ENCODE measurements at regions not wholly inside any gene's neighbourhood (a gene's known extent, or its start where the extent isn't known, plus 50 kb on each side); places are given as distances from the start of the nearest gene placed in this dataset.
"Not testable (repeated sequence)": the region's sequence is repeated elsewhere in the genome, so short reads cannot be mapped to it uniquely, and the experiment has no call there.

DNA sequence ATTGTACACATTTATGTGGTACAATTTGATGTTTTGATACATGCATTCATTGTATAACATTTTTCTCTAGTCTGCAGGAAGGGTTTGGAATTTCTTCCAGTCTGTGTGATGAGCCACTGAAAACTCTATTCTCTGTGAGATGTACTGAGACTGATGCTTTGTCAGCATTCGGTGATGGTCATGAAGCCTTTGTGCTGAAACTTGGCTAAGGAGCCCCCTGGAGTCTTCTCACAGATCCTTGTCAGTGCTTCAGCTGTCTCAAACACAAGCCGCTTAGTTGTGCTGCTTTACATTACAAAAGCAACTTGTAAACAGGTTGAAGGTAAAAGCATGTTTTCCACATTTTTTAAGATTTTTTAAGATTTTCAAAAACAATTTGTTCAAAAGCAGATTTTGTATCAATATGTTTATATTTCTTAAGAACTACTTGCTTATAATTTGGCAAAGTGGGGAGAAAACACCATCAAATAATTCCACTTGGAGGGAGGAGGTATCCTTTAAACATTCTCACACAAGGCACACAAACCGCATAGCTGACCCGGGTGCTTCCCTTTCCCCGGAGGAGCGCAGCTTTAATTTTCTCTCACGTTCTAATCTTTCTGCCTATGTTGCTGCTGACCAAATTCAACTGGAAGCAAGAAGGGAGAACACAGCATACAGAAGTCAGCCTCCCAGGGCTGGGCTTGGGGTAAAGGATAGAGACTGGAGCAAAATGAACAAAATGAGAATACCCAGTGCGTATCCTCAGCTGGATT, 249.8 kb upstream of the VSTM2A start:
- no peak for DNase-seq

DNA sequence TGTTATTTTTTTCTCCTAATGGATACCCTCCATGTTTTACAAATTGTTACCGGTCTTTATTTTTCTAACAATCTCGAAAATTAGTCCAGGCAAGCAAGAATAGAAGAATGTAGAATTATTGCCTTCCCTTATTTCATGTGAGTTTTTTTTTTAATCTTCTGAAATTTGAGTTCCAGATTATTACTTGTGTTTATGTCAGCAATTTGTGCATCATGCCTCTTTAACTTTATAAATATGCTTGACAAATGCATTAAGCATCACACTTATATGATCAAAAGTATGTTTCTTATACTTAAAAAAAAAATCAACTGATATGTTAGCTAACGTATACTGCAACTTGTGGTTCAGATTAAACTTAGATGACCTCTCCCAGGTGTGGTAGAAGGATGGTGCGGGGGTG, 242.7 kb upstream of the VSTM2A start:
- no peak for DNase-seq

DNA sequence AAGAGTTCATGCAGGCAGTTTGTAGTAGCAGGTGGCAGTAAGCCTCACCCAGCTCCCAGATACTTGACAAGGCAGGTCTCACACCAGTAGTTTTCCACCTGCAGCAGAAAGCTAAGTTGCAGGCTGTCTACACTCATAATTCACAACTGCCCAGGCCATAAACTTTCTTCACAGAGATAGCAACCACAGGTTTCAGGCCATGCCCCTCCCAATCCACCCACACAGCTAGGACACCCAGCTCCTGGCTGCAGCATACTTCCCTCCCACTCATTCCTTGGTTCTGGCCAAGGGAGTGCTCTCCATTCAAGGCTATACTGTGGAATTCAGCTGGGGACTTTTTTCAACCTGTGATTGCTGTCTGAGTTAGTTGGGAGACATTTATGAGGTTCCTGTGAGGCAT, 226.2 kb upstream of the VSTM2A start:
- not testable (repeated sequence) for DNase-seq

DNA sequence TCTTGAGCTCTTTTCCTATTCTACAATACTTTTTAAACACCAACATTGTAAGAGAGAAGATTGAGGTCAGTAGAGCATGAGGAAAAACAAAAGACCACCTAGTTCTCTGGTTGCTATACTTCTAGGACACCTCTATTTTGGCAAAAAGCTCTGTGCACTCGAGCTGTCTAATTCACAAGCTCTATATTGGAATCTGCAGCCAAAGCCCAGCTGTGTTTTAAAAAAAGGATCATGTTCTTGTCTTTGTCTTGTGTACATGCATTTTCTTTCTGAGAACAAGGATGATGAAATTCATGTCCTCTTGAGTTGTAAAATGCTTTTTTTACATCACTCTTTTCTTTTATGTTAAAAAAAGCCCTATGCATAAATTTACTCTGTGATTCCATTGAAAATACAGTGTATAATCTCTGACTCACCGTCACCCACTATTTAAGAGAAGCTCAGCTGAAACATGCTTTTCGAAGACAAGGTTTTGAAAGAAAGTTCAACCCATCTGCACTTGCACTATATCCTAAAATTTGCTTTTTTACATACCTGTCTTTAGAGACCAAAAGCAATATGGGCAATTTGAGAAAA, 215.5 kb upstream of the VSTM2A start:
- DNase-seq: no peak

DNA sequence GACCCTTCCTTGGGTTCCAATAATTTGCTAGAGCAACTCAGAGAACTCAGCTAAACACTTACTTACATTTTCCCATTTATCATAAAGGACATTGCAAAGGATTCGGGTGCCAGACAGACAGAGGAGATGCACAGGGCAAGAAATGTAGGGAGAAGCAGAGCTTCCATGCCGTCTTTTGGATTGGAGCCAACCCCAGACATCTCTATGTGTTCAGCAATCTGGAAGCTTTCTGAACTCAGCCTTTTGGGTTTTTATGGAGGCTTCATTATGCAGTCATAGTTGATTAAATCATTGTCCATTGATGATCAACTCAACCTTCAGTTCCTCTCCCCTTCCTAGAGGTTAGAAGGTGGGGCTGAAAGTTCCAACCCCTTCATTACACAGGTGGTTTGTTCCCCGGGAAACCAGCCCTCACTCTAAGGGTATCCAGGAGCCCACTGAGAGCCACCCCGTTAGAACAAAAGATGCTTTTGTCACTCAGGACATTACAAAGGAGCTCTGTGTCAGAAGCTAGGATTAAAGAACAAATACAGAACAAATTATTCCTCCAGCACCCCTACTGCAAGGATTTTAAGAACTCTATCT, 211.9 kb upstream of the VSTM2A start:
- no peak for DNase-seq

DNA sequence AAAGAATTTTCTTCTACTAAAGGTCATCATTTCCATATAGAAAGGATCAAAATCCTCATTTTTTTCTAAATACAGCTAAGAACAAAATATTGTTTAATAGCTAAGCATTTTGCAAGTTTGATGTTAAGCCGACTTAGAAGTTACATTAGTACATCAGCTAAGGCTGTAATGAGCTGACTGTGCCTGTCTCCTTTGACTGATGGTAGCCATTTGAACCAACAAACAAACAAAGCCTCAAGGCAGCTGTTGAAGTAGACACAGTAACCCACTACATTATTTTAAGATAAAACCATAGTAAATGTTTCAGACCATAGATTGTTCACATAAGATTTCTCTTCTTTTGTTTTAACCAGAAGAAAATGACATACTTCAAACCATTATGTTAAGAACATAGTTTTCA, 210.9 kb upstream of the VSTM2A start:
- no peak for DNase-seq

DNA sequence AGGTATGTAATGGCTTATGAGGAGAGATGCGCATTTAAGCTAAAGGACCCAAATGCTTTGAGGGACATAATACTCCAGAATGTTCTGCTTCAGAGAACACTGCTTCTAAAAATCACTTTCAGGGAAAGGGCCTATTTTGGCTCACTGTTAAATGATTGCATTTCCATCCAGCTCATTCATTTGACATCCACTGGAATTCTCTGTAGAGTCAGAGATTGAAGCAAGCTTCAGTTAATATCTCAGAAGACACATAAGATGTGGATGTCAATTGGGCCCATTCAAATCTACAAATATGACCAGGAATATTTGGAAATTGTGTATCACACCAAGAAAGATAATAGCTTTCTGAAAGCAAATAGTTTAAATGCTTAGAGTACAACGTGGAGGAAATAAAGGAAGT, 209.9 kb upstream of the VSTM2A start:
- no peak for DNase-seq

DNA sequence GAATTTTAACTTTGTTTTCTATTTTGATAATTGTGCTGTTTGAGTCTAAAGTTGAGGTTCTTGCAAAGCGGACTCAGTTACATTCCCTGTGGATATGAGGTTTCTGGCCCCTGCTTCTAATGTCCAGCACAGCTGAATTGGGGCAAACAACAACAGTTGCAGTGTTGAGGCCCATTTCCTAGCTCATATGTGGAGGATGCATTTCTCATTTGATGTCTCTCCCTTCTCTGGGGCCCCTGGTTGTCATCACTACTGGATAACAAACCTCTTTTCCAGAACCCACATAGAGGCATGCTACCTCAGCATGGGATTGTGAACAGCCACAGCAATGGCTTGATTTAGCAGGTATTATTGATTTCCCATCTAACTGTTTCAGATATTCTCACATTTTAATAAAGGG, 208.2 kb upstream of the VSTM2A start:
- DNase-seq: no peak

DNA sequence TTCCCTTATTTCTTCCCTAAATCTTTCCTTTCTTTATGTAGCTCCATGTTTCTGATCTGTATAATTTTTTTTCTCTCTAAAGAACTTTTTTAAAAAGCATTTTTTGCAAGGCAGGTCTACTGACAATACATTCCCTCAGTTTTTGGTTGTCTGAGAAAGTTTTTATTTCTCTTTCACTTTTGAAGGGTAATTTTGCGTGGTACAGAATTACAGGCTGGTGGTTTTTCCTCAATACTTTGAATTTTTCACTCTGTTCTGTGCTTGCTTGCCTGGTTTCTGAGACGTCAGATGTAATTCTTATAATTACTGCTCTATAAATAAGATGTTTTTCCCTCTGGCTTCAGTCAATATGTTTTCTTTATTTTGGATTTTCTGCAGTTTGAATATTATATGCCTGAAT, 205.4 kb upstream of the VSTM2A start:
- no peak for DNase-seq

DNA sequence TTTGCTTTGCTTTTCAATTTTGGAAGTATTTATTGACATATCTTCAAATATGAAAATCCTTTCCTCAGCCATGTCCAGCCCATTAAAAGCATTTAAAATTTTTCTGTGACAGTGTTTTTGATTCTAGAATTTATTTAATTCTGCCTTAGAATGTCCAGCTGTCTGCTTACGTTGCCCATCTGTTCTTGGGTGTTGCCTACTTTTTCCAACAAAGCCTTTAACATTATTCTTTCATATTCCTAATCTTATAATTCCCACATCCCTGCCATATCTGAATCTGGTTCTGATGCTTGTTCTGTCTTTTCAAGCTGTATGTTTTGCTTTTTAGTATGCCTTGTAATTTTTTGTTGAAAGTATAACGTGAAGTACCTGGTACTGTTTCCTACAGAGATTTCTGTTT, 204.7 kb upstream of the VSTM2A start:
- DNase-seq: no peak

DNA sequence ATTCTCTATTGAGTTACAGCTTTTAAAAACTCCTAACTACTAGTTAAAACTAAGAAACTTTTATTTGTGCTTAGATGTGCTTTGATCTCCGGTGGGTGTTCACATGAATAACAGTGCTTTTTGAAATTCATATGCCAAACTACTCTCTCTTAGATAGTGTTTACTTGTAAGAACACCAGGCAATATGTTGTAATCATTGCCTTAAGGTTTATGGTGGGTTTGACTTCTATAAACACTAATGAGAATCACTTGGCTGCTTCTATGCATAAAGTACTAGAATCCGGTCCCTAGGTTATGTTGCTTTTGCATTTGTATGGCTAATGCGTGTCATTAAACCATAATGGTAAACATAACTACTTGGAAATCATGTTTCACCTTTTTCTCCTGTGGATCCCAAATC, 203.9 kb upstream of the VSTM2A start:
- DNase-seq: no peak

DNA sequence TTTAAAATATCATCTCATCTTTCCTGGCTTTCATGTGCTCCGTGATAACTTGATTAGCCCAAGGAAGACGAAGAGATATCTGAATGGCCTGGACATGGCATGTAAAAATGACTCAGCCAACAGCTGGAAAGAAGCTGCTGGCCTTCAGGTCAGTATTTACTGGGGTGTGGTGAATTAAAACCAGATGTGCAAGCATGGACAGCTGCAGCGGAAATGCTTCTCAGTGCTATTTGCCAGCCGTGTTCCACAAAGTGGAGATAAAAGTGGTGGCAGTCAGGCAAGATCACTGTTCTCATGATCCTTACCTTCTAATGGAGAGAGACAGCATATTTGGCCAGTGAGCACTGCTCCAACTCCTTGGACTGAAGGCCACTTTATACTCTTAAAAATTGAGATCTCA, 203.1 kb upstream of the VSTM2A start:
- no peak for DNase-seq

DNA sequence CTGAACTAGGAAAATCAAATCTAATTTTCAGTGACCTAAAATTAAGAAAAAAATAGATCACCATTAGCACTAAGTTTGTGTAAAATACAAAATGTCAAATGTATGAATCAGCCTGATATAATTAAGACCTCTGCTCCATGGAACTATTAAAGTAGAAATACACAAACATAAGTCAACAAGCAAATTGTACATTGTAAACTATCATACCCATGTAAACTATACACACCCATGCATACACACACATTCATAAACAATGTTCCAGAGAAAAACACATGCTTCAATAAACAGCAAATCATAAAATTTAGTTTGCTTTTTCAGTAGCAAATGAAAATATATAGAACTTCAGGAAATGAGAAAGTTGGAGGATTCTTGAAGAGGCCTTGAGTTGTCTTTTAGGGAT, 199.7 kb upstream of the VSTM2A start:
- no peak for DNase-seq

DNA sequence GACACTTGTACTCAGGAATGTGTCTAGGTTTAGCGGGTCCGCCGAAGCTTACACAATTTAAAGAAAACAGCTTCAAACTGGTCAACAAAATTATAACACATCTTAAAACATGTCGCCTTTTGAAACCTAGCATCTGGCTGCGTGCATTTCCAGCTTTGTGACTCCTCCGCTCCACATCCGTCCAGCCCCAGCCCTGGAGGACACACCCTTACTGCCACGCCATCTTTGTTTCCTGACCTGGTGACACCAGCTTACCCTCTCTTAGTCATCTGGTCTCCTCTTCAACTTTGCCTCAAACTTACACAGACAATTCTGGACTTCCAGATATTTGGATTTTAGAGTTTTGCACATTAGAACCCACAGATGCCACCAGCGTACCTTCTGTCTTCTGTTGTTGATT, 198.7 kb upstream of the VSTM2A start:
- DNase-seq: no peak

DNA sequence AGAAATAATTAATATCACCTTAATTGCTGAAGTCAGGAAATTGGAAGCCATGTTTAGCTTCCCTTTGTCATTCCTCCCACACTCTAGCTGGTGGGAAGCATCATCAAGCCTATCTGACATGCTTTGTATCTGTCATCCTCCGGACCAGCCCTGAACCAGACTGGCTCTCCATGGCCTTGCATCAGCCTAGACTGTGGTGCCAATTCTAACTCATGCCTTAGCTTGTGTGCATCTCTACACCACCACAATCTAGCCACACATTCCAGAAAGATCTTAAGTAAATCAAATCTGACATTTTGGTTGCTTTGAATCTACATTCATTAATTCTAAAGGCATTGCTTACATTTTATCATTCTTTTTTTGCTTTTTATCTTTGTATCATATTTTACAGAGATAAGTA, 196.4 kb upstream of the VSTM2A start:
- DNase-seq: no peak

DNA sequence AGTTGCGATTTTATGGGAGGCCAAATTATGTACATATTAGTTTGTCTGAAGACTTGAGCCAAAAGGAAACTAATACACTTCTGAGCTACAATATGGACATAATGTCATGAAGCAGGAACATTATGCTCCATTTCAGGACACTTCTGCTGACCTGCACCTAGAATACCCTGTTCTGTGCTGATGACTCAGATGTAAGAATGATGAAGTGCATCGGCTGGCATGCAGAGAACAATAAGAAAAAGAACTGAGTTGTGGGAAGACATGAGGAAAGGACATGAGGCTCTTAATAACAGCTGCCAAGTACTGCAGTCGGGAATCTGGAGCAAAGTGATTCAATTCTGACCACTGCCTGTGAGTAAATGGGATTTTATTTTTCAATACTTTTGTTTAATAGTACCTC, 192.9 kb upstream of the VSTM2A start:
- no peak for DNase-seq

DNA sequence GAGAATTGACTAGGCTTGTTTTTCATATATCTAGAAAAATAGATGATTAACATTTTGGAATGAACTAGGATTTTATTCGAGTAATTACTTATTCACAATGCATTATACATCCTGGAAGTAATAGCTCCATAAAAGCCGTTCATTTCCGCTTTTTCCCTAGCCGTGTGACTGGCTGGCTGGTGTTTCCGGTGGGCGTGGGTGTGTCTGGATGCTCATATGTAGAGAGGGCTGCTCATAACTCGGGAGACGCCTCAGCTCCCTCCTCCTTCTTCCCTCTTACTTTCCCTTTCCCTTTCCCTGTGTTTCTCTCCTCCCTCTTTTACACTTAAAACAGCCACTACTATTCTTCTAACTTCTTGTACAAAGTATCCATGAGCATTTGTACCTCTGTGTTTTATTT, 187.7 kb upstream of the VSTM2A start:
- DNase-seq: no peak

DNA sequence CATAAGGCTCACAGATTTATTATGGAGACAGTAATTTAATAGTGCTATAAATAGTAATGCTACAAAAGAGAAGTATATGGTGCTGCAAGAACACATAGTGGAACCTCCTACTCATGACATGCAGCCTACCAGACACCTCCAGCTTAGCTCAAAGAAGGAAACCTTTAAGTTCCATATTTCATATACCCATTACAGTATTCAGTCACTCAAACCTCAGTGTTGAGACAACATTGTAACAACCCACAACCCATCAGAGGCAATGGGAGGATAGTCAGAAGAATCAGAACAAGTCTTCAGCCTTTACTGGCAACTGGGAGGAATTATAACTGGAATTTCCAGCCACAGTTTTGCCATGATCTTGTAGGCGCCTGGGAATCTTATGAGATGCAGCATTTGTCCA, 186.3 kb upstream of the VSTM2A start:
- DNase-seq: no peak

DNA sequence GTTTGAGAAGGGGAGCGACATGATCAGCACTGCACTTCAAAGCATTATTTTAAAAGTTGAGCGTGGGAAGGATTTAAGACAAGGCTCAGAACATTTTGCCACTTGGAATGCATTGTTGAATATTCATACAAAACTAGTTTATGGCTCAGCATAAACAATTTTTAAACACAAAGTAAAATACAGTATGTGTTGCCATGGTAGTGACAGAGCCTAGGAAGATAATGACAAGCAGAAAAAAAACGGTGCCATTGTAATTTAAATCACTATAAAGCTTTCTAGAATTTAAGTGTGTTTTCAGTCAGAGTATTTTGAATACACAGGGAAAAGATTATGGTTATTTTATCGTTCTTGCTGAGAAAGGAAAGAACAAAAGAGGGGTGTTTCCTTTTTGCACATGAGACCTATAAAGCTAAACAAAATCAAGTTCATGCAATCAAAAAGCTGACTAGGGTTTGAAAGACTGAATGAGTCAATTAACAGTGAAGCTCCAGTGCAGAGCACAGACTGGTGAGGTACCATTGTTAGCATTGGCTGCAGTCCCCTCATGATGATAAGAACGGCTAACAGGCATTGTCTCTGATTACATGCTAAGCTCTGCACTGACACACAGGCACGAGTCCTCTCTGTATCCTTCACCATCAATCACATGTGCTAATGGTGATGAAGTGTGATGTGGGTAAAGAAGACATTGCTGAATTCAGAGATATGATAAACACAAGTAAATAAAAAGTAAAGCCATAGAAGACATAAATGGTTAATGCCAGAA, 181.9 kb upstream of the VSTM2A start:
- DNase-seq: no peak

DNA sequence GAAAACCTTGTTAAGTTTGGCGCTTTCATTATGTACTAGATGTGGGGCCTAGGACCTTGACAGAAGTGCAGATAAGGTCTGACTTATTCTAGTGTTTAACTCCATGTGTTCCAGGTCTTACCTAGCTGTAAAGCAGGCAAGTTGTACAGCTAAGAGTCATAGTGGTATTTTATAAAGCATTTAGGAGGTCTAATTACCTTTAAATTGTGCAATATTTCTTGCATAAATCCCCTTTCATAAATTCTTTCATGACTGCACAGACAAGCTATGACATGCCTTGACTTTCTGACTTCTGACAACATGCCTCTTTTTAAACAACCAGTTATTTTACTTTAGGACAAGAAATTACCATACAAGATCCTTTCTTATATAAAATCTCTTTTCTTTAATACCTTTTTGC, 151.6 kb upstream of the VSTM2A start:
- no peak for DNase-seq

DNA sequence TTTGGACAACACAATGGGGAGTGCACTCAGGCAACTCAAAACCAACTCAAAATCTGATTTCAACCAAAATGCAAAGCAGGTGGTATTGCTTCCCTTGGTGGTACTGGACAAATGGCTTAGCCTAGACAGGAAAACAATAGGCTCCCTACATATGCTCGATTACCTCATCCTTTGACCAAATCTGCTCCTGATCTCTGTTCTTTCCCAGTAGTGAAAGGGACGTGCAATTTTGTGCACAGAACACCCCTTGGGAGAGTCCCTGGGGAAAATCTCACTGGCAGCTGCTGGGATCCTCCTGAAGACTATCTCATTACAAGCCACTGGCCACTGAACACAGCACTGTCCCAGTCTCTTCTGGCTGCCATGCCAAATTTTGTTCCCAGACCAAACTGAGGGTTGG, 149.2 kb upstream of the VSTM2A start:
- DNase-seq: no peak

DNA sequence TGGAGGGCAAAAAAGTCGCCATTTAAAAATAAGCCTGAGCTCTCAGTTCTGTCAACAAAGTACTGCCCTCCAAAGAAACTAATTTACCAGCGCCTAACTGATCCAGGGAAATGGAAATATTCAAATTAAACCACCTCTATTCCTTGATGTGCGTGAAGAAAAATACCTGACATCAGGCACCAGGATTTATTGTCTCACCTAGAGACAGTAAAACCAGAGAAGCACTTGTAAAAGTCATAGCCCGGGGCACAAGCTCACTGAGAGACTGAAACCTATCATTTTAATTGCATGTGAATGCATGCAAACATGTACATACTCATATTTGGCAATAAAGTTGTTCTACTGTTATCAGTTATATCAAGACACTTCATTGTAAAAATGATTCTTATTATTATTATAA, 147.3 kb upstream of the VSTM2A start:
- no peak for DNase-seq

DNA sequence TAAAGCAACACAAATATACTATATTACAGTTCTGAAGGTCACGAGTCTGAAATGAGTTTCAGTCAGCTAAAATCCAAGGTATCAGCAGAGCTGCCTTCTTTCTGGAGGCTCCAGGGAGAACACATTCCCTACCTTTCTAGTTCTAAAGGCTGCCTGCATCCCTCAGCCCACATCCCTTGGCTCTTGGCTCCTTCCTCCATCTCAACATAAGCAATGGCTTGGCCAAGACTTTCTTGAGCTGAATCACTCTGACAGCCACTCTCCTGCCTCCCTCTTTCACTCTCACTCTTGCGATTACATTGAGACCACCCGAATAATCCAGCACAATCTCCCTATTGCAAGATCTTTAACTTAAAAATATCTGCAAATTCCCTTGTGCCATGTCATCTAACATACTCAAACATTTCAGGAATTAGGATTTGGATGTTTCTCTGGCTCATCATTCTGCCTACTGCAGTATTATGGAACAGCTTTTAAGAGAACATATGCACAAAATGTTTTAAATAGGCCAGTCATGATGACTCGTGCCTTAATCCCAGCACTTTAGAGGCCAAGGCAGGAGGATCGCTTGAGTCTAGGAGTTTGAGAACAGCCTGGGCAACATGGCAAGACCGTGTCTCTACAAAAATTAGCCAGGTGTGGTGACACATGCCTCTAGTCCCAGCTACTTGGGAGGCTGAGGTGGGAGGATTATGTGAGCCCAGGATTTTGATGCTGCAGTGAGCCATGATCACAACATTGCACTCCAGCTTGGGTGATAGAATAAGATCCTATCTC, 144.2 kb upstream of the VSTM2A start:
- DNase-seq: no peak
